ENCODE measurements at regions not wholly inside any gene's neighbourhood (a gene's known extent, or its start where the extent isn't known, plus 50 kb on each side); places are given as distances from the start of the nearest gene placed in this dataset.

DNA sequence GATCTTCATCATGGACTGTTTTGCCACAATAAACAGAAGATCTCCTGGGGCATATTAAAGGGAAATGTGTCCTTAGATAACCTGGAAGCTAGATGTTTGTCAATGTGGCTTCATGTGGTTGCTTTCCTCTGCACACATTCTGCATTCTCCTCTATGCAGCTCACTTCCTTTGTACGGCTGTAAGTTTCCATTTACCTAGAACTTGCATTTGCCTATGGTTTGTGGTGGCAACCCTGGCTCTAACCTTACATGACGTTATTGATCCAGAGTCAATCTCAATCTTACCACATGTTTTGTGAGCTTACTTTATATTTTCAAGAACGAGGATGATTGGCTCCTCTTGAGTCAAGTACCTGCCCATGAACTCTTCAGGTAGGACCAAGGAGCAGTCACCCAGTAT is 863.1 kb downstream of the MAFB start:
- peak; percentile 43 for DNase-seq (ENCODE audit: low spot score)

DNA sequence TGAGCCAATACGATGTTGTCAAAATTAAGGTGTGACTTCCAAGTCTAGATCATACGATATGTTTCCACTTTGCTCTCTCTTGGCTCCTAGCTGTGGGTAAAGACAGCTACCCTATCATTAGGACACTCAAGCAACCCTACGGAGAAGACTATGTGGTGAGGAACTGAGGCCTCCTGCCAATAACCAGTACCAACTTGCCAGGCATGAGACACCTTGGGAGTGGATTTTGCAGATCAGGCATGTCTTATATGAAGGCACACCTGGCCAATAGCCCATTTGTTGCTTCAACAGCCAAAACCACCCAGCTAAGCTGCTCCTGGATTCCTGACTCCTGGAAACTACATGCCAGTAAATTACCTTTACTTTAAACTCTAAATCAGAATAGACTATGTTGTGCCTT is 863.4 kb downstream of the DHX35 start:
- no peak for DNase-seq (ENCODE audit: low spot score)

DNA sequence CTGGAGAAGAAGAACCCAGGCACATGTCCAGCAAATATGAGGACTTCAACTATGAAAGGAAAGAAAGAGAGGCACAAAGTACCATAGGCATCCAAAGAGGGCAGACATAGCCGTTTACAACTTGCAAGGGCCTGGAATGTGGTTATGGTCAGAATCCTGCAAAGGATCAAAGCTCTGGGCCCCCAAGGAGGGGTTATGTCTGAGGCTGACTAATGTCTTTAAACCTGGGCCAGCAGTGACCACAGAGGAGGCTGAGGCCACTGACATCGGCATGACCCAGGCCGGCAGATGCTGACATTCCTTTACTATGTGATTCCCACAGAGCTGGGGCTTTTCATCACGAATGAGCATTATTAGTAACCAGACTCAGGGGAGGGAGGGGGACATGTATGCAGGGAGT is 861.1 kb downstream of the DHX35 start:
- peak; percentile 95 for DNase-seq (ENCODE audit: low spot score)

- peak; percentile 52 for DNase-seq (ENCODE audit: low spot score)
These were observed 860.5 kb downstream of the DHX35 start for GRCh38 chr20:39822667-39823066.

GRCh38 chr20:39813190-39813829 is 851.2 kb downstream of the DHX35 start:
- DNase-seq (ENCODE audit: low spot score) = no peak

GRCh38 chr20:39812116-39812515 is 850.0 kb downstream of the DHX35 start:
- DNase-seq (ENCODE audit: low spot score) = no peak

DNA sequence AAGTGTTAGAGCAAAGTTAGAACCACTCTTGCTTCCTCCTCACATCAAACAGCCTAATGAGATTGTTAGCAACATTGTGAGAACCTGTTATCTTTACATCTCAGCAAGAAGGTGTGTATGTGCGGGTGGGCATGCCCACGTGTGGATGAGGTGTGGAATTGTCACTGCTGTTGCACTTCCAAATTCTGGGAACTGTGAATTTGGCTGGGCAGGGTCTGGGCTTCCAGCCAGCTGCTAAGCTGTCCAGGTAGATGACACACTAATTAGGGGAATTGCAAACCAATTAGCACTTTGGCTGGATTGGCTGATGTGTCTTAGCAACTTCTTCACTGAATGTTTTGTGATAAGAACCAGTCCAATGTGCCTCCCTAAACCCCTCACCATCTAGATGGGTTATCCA is 848.2 kb downstream of the DHX35 start:
- DNase-seq (ENCODE audit: low spot score) = no peak

GRCh38 chr20:39808613-39809012 is 846.5 kb downstream of the DHX35 start:
- no peak for DNase-seq (ENCODE audit: low spot score)

DNA sequence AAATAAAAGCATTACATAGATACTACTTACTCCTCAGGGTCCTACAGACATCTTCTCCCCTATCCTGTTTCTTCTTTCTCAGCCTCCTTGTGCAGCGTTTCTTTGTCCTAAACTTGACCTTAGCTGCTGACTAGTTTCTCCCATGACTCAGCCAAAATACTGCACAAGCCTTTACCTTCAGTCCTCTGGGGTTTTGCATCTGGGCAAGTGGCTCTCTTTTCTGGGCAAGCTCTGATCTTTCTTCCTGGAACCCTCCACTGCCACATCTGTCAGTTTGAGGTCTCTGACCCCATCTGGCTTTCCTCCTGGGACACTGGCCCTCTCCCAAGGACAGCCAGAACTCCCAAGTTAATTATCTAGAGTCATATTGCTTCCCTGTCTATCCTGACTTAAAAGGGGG is 838.4 kb downstream of the DHX35 start:
- DNase-seq (ENCODE audit: low spot score) = peak; percentile 81

DNA sequence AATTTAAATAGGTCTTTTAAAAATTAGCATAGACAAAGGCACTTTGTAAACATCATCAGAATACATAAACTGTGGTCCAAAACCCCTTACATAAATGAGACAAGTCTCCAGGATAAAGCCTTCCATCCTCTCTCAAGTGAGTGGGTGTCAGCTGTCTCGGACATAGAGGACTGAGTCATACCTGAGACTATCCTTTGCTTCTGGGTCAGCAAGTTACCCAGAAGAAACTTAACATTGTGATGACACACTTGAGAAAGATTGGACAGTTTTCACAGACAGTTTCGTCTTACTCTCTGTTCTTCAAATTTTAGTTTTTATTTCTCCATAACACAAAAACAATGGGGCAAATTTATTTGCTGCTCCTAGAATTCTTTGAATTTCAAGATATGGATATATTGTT is 838.0 kb downstream of the DHX35 start:
- peak; percentile 59 for DNase-seq (ENCODE audit: low spot score)

DNA sequence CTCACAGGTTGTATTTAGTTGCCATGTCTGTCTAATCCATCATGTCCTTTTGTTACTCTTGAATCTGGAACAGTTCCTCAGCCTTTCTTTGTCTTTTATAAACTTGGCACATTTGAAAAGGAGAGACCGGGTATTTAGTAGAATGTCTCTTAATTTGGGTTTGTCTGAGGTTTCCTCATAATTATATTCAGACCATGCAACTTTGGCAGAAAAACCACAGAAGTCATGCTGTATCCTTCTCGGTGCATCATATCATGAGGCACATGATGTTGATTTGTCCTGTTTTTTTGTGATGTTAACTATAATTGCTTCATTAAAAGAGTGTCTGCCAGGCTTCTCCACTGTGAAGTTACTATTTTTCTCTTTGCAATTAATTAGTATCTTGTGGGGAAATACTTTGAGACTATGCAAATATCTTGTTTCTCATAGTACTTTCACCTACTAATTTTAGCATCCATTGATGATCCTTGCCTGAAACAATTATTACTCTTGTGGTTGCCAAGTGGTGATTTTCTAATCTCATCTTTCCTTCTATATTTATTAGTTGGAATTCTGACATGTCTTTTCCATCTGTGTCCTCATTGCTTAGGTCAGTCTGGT is 837.3 kb downstream of the DHX35 start:
- DNase-seq (ENCODE audit: low spot score) = no peak

DNA sequence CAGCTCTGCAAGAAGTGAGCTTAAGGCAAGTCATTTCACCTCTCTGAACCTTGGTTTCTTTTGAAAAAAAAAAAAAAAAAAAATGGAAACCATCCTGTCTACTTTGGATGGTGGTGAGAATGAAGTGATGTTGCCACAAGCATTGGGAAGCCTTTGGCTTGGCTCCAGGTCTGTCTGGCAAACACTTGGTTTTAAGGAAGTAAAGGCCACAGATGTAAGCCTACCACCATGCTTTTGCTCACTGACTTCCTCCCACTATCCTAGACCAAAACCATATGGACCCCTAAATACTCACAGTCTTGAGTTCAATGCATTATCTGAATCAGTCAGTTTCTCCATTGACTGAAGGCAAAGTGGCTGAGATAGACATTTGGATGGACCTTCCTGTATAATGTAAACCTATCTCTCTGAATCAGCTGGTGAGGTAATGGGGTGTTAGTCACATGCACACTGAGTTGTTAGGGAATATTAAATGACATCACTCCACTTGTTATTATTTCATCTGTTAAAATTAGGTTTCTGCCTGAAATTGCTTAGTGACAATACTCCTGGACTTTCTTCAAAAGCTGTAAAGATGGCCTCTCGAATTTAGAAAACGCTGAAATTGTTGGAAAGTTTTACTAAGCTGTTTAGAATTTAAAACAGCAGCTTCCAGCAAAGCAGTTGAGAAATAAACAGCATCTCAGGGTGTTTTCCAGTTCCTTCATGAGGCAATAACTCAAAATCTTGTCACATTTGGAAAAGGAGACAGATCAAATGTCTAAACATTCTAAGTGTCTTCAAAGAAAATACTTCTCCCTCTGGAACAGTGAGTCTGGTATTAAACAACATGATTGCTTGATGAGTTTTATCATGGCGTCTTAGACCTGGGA is 833.5 kb downstream of the DHX35 start:
- peak; percentile 27 for DNase-seq (ENCODE audit: low spot score)

GRCh38 chr20:39792334-39792733 is 830.2 kb downstream of the DHX35 start:
- no peak for DNase-seq (ENCODE audit: low spot score)

DNA sequence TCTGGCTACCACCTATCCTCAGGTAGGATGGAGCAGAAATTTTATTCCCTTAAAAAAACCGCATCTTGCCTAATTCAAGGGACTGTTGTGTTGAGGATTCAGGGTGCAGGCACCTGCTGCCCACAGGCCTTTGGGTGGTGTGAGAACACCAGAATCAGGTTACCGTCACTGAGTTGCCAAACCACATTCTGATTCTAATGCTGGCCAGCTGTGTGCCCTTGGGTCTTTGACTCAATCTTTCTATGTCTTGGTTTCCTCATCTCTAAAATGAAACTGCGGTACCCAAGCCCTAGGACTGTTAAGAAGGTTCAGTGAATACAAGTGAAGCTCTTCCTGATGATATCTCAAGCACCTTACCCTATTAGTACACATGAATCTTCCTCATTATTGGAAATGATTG is 827.3 kb downstream of the DHX35 start:
- DNase-seq (ENCODE audit: low spot score) = no peak

- DNase-seq (ENCODE audit: low spot score) = no peak
These were observed 823.2 kb downstream of the DHX35 start for GRCh38 chr20:39785252-39785917.

DNA sequence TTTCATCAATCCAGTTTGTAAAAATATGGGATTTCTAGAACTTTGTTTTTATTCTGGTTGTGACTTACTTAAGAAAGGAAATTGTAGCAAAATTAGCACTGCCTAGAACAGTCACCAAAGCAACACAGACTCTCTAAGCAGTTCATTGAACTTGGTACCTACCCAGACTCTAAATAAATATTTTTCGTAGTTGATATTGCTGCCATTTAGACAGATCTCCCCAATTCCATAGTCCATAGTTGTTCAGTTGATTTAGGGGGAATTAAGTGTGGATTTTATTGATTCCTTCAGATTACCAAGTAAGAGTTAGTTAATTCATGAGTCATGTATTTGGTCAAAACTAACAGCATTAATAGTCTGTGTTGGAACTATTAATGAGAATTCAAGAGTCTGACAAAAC is 822.5 kb downstream of the DHX35 start:
- DNase-seq (ENCODE audit: low spot score) = no peak

- no peak for DNase-seq (ENCODE audit: low spot score)
These were observed 816.9 kb downstream of the DHX35 start for GRCh38 chr20:39778847-39779604.

DNA sequence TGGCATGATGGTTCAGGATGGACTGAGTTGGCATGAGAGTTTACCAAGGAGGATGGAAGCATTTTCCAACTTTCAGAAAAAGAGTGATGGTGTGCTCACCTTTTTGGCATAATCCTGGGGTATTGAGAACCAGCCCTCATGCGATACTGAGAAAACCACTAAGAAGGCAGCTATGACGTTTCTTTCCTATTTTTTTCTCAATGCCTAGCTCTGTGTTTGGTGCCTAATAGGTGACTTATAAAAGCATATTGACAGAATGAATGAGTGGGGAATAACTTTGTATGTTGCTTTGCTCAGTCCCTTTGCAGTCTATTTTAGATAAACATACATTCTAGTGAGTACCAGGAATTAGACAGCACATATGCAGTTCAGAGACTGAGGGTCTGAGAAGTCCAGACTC is 816.3 kb downstream of the DHX35 start:
- no peak for DNase-seq (ENCODE audit: low spot score)

- DNase-seq (ENCODE audit: low spot score) = no peak
These were observed 815.5 kb downstream of the DHX35 start for GRCh38 chr20:39777610-39778009.

DNA sequence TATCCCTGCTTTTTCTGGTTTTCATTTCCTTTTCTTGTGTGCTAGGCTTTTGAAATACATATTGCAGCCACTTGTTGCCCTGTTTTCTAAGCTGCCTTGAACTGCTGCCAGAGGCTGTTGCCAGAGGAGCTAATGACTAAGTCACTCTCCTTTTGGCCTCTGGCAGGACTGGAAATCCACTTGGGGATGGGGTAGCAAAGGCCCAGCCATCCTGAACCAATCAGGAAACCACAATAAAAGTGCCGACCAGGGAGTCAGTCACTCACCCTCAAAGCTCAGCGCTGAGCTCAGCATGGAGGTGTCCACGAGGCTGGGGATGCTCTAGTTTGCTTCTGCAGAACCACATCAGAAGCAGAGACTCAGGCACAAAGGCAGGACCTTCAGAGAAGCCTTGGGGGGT is 813.0 kb downstream of the DHX35 start:
- DNase-seq (ENCODE audit: low spot score) = peak; percentile 86

DNA sequence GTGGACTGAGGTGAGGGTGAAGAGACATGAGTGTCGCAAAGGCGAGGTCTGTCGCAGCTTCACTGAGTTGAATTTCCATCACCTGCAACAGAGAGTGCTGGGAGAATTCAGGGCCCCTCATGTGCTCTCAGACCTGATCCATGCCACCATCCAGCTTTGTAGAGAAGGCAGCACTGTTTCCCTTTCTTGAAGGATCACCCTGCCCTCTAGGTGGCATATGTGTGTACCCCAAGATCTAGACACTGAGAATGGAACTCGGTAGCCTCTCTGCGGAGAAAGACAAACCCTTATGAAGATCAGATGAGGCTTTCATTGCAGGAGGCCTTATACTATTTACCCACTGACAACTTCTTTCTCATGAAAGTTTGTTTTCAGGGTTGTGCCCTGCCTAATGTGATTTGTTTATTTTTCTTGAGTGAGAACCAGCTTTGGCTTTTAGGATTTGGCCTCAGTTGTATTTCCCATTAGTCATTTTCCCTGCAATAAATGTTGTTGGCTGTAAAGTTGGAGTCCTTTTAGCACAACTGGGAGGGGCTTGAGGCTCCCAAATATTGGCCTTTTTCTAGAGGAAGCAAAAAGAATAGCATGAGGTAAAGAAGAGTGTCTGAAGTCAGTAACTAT is 811.3 kb downstream of the DHX35 start:
- DNase-seq (ENCODE audit: low spot score) = no peak
